ENCODE measurements at regions not wholly inside any gene's neighbourhood (a gene's known extent, or its start where the extent isn't known, plus 50 kb on each side); places are given as distances from the start of the nearest gene placed in this dataset.

GRCh38 chr20:50329981-50330503 lies 139.4 kb downstream of the CEBPB start:
- TF ChIP-seq CTCF (IDR thresholded peaks at IDR 0.05; ENCODE audit: extremely low read depth in 1 of 2, insufficient read depth in 1 of 2, low read depth in 1 of 2, low read length in 2 of 2) (no peak), FOS (IDR thresholded peaks at IDR 0.05; ENCODE audit: borderline replicate concordance, insufficient read depth, low read length) (no peak), POLR2A (IDR thresholded peaks at IDR 0.05; ENCODE audit: low read depth, low read length) (no peak), EZH2 (IDR thresholded peaks at IDR 0.05; ENCODE audit: borderline replicate concordance, low read depth, low read length, severe bottlenecking) (no peak), GATA2 (IDR thresholded peaks at IDR 0.05; ENCODE audit: insufficient read depth, insufficient read length, low read depth, low read length) (no peak), POLR2AphosphoS5 (IDR thresholded peaks at IDR 0.05; ENCODE audit: insufficient read depth, low read depth, low read length) (no peak), JUN (IDR thresholded peaks at IDR 0.05; ENCODE audit: borderline replicate concordance, insufficient read depth, insufficient read length, low read depth) (no peak)

Data from endothelial cell of umbilical vein (primary cell).